ENCODE measurements at regions not wholly inside any gene's neighbourhood (a gene's known extent, or its start where the extent isn't known, plus 50 kb on each side); places are given as distances from the start of the nearest gene placed in this dataset.

DNA sequence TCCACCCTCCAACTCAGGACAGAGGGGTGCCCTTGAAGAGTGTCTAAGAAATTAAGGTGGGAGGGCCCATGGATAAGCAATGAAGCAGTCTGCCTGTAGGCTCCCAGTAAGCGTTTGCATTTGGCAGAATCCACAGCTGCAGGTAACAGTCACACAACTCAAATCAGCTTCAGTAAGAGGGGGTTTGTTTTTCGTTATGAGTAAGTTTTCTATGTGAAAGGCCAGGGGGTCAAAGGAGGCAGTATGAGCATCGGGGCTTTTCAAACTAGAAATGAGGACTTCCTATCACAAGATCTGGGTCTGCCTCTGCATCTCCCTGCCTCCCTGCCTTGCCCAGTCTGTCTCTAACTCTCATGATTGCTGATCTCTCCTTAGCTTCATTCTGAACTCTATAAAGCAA is 128.1 kb upstream of the CCL2 start:
- TF ChIP-seq, protein P1, sequence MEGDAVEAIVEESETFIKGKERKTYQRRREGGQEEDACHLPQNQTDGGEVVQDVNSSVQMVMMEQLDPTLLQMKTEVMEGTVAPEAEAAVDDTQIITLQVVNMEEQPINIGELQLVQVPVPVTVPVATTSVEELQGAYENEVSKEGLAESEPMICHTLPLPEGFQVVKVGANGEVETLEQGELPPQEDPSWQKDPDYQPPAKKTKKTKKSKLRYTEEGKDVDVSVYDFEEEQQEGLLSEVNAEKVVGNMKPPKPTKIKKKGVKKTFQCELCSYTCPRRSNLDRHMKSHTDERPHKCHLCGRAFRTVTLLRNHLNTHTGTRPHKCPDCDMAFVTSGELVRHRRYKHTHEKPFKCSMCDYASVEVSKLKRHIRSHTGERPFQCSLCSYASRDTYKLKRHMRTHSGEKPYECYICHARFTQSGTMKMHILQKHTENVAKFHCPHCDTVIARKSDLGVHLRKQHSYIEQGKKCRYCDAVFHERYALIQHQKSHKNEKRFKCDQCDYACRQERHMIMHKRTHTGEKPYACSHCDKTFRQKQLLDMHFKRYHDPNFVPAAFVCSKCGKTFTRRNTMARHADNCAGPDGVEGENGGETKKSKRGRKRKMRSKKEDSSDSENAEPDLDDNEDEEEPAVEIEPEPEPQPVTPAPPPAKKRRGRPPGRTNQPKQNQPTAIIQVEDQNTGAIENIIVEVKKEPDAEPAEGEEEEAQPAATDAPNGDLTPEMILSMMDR (IDR thresholded peaks at IDR 0.05) = no peak
- TF ChIP-seq POLR2A (IDR thresholded peaks at IDR 0.05) = no peak

Measured in Peyer's patch (tissue), 4 donors.